Brain microvascular endothelial cell (primary cell): ENCODE measurements at regions not wholly inside any gene's neighbourhood (a gene's known extent, or its start where the extent isn't known, plus 50 kb on each side); places are given as distances from the start of the nearest gene placed in this dataset.
A peak's percentile ranks its signal among the peaks of the same experiment; 100 is the strongest.

Experiments
- DNase-seq: peaks from one replicate; pipeline ENCODE4 v3.0.0-alpha.2; 2020
- H3K27ac ChIP-seq: fragments of 250-450 bp; sonication (Bioruptor Pico); 2 replicates; pipeline ENCODE4 v1.5.1; 2020; ENCODE audit warnings: mild to moderate bottlenecking, moderate library complexity
- H3K27me3 ChIP-seq: fragments of 250-450 bp; sonication (Bioruptor Pico); replicated peaks from 2 replicates; pipeline ENCODE4 v1.5.1; 2020; ENCODE audit warnings: mild to moderate bottlenecking
- H3K36me3 ChIP-seq: fragments of 250-450 bp; sonication (Bioruptor Pico); replicated peaks from 2 replicates; pipeline ENCODE4 v1.5.1; 2020; ENCODE audit warnings: mild to moderate bottlenecking
- H3K4me3 ChIP-seq: 2 replicates; pipeline ENCODE4 v1.5.1; 2011; ENCODE audit warnings: low read depth, mild to moderate bottlenecking, control low read depth, low read length, moderate library complexity
- CTCF ChIP-seq: IDR thresholded peaks from 2 replicates; pipeline ENCODE4 v1.5.1; 2011; ENCODE audit warnings: low read depth, mild to moderate bottlenecking, moderate library complexity, low read length, control low read depth, inconsistent platforms; ENCODE audit errors: missing control alignments
- in situ Hi-C: cut with HindIII; loops from 2 replicates; pipeline ENCODE4 v1.10.0; 2017; ENCODE audit warnings: low sequenced_read_pairs, low pct_ligation_motif_present

GRCh38 chr17:77472468-77473310 is 331.9 kb downstream of the SEC14L1 start:
- Histone ChIP-seq H3K27ac (peak overlapping the region; percentile 28), H3K4me3 (no peak overlapping the region), H3K36me3 (peaks cover 7% of the 10 kb centered on the region), H3K27me3 (no peaks in the 10 kb centered on the region)
- in situ Hi-C loops, result loop anchor here (25.0 kb wide), 1 partner anchor 135 kb away; no protein-coding TSS in a partner anchor
- no peak for DNase-seq
- peak; percentile 11 for TF ChIP-seq CTCF

GRCh38 chr17:77473615-77474226 is 333.0 kb downstream of the SEC14L1 start:
- in situ Hi-C loops, result loop anchor here (25.0 kb wide), 1 partner anchor 136 kb away; no protein-coding TSS in a partner anchor

GRCh38 chr17:77474292-77474988 is 333.7 kb downstream of the SEC14L1 start:
- DNase-seq, result no peak
- H3K4me3 ChIP-seq, result no peak overlapping the region
- no peaks in the 10 kb centered on the region for H3K27me3 ChIP-seq
- TF ChIP-seq CTCF, result no peak
- H3K36me3 ChIP-seq, result peaks cover 6% of the 10 kb centered on the region
- in situ Hi-C loops, result loop anchor here (25.0 kb wide), 1 partner anchor 137 kb away; no protein-coding TSS in a partner anchor
- H3K27ac ChIP-seq, result peak overlapping the region; percentile 62

More at GRCh38 chr17:77473615-77474226, 333.0 kb downstream of the SEC14L1 start:
- no peak for DNase-seq
- no peak overlapping the region for H3K4me3 ChIP-seq
- H3K27ac ChIP-seq, result peak overlapping the region; percentile 28
- H3K36me3 ChIP-seq, result peaks cover 6% of the 10 kb centered on the region
- H3K27me3 ChIP-seq, result no peaks in the 10 kb centered on the region
- no peak for TF ChIP-seq CTCF

GRCh38 chr17:77475016-77475976 is 334.5 kb downstream of the SEC14L1 start:
- peak; percentile 86 for DNase-seq
- Histone ChIP-seq H3K4me3 (no peak overlapping the region), H3K36me3 (peaks cover 2% of the 10 kb centered on the region), H3K27ac (peak overlapping the region; percentile 62), H3K27me3 (no peaks in the 10 kb centered on the region)
- in situ Hi-C loops, result no loop called here
- TF ChIP-seq CTCF, result no peak

- H3K27ac ChIP-seq, result peak overlapping the region; percentile 86
- no peak for DNase-seq
Measured at GRCh38 chr17:77476006-77476405, 335.2 kb downstream of the SEC14L1 start.

More at GRCh38 chr17:77476006-77476405, 335.2 kb downstream of the SEC14L1 start:
- in situ Hi-C loops, result no loop called here
- H3K36me3 ChIP-seq, result no peaks in the 10 kb centered on the region
- no peak for TF ChIP-seq CTCF
- H3K4me3 ChIP-seq, result no peak overlapping the region
- no peaks in the 10 kb centered on the region for H3K27me3 ChIP-seq
